Neural progenitor cell (in vitro differentiated cells): ENCODE measurements at regions not wholly inside any gene's neighbourhood (a gene's known extent, or its start where the extent isn't known, plus 50 kb on each side); places are given as distances from the start of the nearest gene placed in this dataset.

ENCODE experiments used
- DNase-seq: peaks from one replicate; pipeline ENCODE4 v3.0.0-alpha.2; 2016; ENCODE audit warnings: low spot score
- H2AFZ ChIP-seq: fragments of 200-600 bp; sonication (generic); replicated peaks from 2 replicates; pipeline ENCODE4 v1.6.1; 2016; ENCODE audit warnings: antibody characterized with exemption
- H3F3A ChIP-seq: fragments of 200-600 bp; sonication (generic); 2 replicates; pipeline ENCODE4 v1.6.1; 2016; ENCODE audit warnings: antibody characterized with exemption, low read depth
- H3K27ac ChIP-seq: fragments of 200-600 bp; sonication (generic); 2 replicates; pipeline ENCODE4 v1.5.1; 2016; ENCODE audit warnings: mild to moderate bottlenecking
- H3K27me3 ChIP-seq: fragments of 200-600 bp; sonication (generic); 2 replicates; pipeline ENCODE4 v1.6.1; 2016; ENCODE audit warnings: mild to moderate bottlenecking, moderate library complexity
- H3K36me3 ChIP-seq: fragments of 200-600 bp; sonication (generic); 2 replicates; pipeline ENCODE4 v1.5.1; 2016
- H3K4me1 ChIP-seq: fragments of 200-600 bp; sonication (generic); 2 replicates; pipeline ENCODE4 v1.6.1; 2016; ENCODE audit warnings: mixed run types
- H3K4me2 ChIP-seq: fragments of 200-600 bp; sonication (generic); 2 replicates; pipeline ENCODE4 v1.6.1; 2016
- H3K4me3 ChIP-seq: fragments of 200-600 bp; sonication (generic); 2 replicates; pipeline ENCODE4 v1.5.1; 2016
- H3K79me2 ChIP-seq: fragments of 200-600 bp; sonication (generic); 2 replicates; pipeline ENCODE4 v1.6.1; 2016; ENCODE audit warnings: low read depth
- H3K9ac ChIP-seq: fragments of 200-600 bp; sonication (generic); 2 replicates; pipeline ENCODE4 v1.6.1; 2016
- H3K9me3 ChIP-seq: fragments of 200-600 bp; sonication (generic); 2 replicates; pipeline ENCODE4 v1.5.1; 2016; ENCODE audit warnings: low read depth
- H4K20me1 ChIP-seq: fragments of 200-600 bp; sonication (generic); 2 replicates; pipeline ENCODE4 v1.6.1; 2016; ENCODE audit warnings: low read depth
- H3K27ac Mint-ChIP-seq: 3 replicates; pipeline ENCODE4 v1.8.0; 2021; ENCODE audit warnings: mixed read lengths
- H3K27me3 Mint-ChIP-seq: 2 replicates; pipeline ENCODE4 v1.8.0; 2022; ENCODE audit warnings: low read depth, mild to moderate bottlenecking, inconsistent platforms, moderate library complexity, mixed read lengths; ENCODE audit not compliant: insufficient read depth
- H3K36me3 Mint-ChIP-seq: 3 replicates; pipeline ENCODE4 v1.8.0; 2021; ENCODE audit warnings: mixed read lengths
- H3K4me1 Mint-ChIP-seq: 3 replicates; pipeline ENCODE4 v1.8.0; 2021; ENCODE audit warnings: mixed read lengths
- H3K4me3 Mint-ChIP-seq: 3 replicates; pipeline ENCODE4 v1.8.0; 2021; ENCODE audit warnings: mild to moderate bottlenecking, moderate library complexity, mixed read lengths
- H3K9me3 Mint-ChIP-seq: 3 replicates; pipeline ENCODE4 v1.8.0; 2020; ENCODE audit warnings: mixed read lengths
- EZH2 ChIP-seq: fragments of 200-600 bp; sonication (generic); IDR thresholded peaks from 2 replicates; pipeline ENCODE4 v1.6.1; 2017; ENCODE audit warnings: antibody characterized with exemption, mild to moderate bottlenecking, moderate library complexity
- EZH2phosphoT487 ChIP-seq: fragments of 200-600 bp; sonication (generic); IDR thresholded peaks from 2 replicates; pipeline ENCODE4 v1.6.1; 2017; ENCODE audit warnings: antibody characterized with exemption
- TF ChIP-seq, protein P1 (sequence below): fragments of 200-600 bp; sonication (generic); IDR thresholded peaks from 2 replicates; pipeline ENCODE4 v1.5.1; 2017; ENCODE audit warnings: antibody characterized with exemption, mild to moderate bottlenecking

DNA sequence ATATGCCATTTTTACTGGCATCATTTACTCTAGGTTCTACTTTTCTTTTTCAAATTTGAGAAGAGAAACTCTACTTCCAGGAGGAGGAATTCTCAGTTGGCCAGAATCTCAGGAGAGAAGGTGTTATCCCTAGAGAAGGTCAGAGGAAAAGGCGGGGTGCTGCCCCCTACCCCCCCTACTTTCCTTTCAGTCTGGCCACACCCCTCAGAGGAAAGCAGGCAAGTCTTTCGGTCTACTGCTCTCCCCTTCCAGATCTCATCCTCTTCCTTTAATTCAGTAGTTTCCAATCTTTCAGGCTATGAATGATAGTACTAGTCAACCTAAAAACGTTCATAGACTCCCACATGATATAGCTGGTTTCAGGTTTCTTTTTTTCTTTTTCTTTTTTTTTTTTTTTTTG lies 366.5 kb upstream of the TBL1XR1 start:
- no peaks in the 10 kb centered on the region for H3K9me3 Mint-ChIP-seq
- H3K79me2 ChIP-seq, result no peaks in the 10 kb centered on the region
- no peak overlapping the region for H3K9ac ChIP-seq
- no peak overlapping the region for H2AFZ ChIP-seq
- no peaks in the 10 kb centered on the region for H3K36me3 ChIP-seq
- peaks cover 13% of the 10 kb centered on the region for H3K4me1 Mint-ChIP-seq
- H3K27ac ChIP-seq, result no peak overlapping the region
- H3K4me3 ChIP-seq, result no peak overlapping the region
- peaks cover 23% of the 10 kb centered on the region for H3K4me1 ChIP-seq
- H3K9me3 ChIP-seq, result no peaks in the 10 kb centered on the region
- H3K27me3 ChIP-seq, result no peaks in the 10 kb centered on the region
- H4K20me1 ChIP-seq, result no peaks in the 10 kb centered on the region
- TF ChIP-seq, protein P1, sequence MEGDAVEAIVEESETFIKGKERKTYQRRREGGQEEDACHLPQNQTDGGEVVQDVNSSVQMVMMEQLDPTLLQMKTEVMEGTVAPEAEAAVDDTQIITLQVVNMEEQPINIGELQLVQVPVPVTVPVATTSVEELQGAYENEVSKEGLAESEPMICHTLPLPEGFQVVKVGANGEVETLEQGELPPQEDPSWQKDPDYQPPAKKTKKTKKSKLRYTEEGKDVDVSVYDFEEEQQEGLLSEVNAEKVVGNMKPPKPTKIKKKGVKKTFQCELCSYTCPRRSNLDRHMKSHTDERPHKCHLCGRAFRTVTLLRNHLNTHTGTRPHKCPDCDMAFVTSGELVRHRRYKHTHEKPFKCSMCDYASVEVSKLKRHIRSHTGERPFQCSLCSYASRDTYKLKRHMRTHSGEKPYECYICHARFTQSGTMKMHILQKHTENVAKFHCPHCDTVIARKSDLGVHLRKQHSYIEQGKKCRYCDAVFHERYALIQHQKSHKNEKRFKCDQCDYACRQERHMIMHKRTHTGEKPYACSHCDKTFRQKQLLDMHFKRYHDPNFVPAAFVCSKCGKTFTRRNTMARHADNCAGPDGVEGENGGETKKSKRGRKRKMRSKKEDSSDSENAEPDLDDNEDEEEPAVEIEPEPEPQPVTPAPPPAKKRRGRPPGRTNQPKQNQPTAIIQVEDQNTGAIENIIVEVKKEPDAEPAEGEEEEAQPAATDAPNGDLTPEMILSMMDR, result no peak
- no peak for TF ChIP-seq EZH2phosphoT487
- no peak for TF ChIP-seq EZH2
- no peak overlapping the region for H3K4me2 ChIP-seq
- H3K27ac Mint-ChIP-seq, result no peak overlapping the region
- H3F3A ChIP-seq, result no peaks in the 10 kb centered on the region
- no peak for DNase-seq
- H3K27me3 Mint-ChIP-seq, result peaks cover 9% of the 10 kb centered on the region
- no peak overlapping the region for H3K4me3 Mint-ChIP-seq
- H3K36me3 Mint-ChIP-seq, result no peaks in the 10 kb centered on the region

DNA sequence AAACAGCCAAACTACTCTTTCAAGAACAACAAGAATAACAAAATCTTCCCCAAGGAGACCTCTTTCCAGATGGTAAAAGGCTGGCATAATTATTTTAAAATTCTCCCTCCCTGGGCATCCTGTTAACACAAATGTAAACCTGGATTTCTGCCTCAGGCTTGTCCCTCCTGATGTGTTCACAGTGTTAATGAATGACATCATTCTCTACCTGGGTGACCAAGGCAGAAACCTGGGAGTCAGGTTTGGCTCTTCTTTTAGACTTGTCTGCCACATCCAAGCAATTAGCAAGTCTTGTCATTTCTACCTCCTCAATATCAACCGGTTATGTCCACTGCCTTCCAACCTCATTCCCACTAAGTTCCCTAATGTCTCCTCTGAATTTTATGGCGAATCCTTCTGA lies 368.7 kb upstream of the TBL1XR1 start:
- Histone ChIP-seq H3K9ac (no peak overlapping the region), H3K36me3 (no peaks in the 10 kb centered on the region), H3K4me3 (no peak overlapping the region), H3K4me2 (no peak overlapping the region), H3K9me3 (no peaks in the 10 kb centered on the region), H3K27me3 (no peaks in the 10 kb centered on the region), H3K27ac (no peak overlapping the region), H3K4me1 (peaks cover 23% of the 10 kb centered on the region), H3K79me2 (no peaks in the 10 kb centered on the region), H2AFZ (no peak overlapping the region), H4K20me1 (no peaks in the 10 kb centered on the region), H3F3A (no peaks in the 10 kb centered on the region)
- Mint-ChIP-seq H3K27ac (no peak overlapping the region), H3K36me3 (no peaks in the 10 kb centered on the region), H3K4me3 (no peak overlapping the region), H3K9me3 (peaks cover 4% of the 10 kb centered on the region), H3K4me1 (peaks cover 13% of the 10 kb centered on the region), H3K27me3 (peaks cover 2% of the 10 kb centered on the region)
- DNase-seq, result no peak
- TF ChIP-seq EZH2phosphoT487, result no peak
- TF ChIP-seq, protein P1, result no peak
- no peak for TF ChIP-seq EZH2

DNA sequence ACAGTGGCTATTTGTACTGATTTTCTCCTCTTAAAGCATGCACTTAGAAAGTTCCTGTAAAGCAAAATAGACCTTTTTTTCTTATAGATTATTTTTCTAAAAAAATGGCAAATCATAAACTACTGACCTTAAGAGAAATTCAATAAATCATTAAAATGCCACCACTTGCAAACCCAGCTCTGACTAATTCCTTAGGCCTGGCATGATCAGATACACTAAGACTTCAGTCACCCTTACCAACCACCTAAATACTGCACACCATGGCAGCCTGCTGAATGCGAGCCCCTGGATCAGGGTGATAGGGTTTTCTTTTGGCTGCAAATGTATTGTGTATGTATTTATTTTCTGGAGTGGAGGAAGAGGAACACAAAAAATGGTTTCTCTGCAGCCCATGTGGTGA lies 370.6 kb upstream of the TBL1XR1 start:
- no peaks in the 10 kb centered on the region for H3K9me3 ChIP-seq
- TF ChIP-seq EZH2 (no peak), EZH2phosphoT487 (no peak)
- TF ChIP-seq, protein P1, result no peak
- no peaks in the 10 kb centered on the region for H4K20me1 ChIP-seq
- no peaks in the 10 kb centered on the region for H3F3A ChIP-seq
- Mint-ChIP-seq H3K4me3 (no peak overlapping the region), H3K36me3 (no peaks in the 10 kb centered on the region), H3K27me3 (peaks cover 2% of the 10 kb centered on the region), H3K9me3 (peaks cover 4% of the 10 kb centered on the region), H3K4me1 (peaks cover 13% of the 10 kb centered on the region), H3K27ac (no peak overlapping the region)
- no peaks in the 10 kb centered on the region for H3K79me2 ChIP-seq
- peaks cover 9% of the 10 kb centered on the region for H3K4me1 ChIP-seq
- H3K4me3 ChIP-seq, result no peak overlapping the region
- no peak overlapping the region for H3K9ac ChIP-seq
- H3K27me3 ChIP-seq, result no peaks in the 10 kb centered on the region
- H3K27ac ChIP-seq, result no peak overlapping the region
- no peak overlapping the region for H2AFZ ChIP-seq
- H3K36me3 ChIP-seq, result no peaks in the 10 kb centered on the region
- H3K4me2 ChIP-seq, result no peak overlapping the region
- DNase-seq, result no peak

DNA sequence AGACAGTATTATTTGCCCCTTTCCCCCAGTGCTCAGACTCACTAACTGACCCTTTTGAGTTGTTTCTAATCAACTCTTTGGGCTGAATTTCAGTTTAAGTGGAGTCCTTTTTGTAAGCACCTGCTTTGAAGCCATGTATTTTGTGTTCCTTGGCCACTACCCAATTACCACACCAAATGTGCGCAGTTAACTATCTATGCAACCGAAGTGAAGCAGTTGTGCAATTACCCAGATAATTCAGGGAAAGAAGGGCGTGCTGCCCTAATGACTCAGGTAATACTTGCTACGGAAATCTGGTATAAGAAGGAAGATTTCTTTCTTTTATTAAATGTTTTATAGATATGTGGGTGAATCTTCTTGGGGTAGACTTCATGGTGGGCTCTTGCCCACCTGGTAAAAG lies 371.9 kb upstream of the TBL1XR1 start:
- Histone ChIP-seq H3K9me3 (no peaks in the 10 kb centered on the region), H4K20me1 (no peaks in the 10 kb centered on the region), H3K79me2 (no peaks in the 10 kb centered on the region), H3K27ac (no peak overlapping the region), H3F3A (no peaks in the 10 kb centered on the region), H3K4me2 (no peak overlapping the region), H3K27me3 (no peaks in the 10 kb centered on the region), H3K9ac (no peak overlapping the region), H3K4me3 (no peak overlapping the region), H2AFZ (no peak overlapping the region), H3K4me1 (no peaks in the 10 kb centered on the region), H3K36me3 (no peaks in the 10 kb centered on the region)
- Mint-ChIP-seq H3K4me1 (peaks cover 12% of the 10 kb centered on the region), H3K36me3 (no peaks in the 10 kb centered on the region), H3K27me3 (peaks cover 5% of the 10 kb centered on the region), H3K27ac (no peak overlapping the region), H3K4me3 (no peak overlapping the region), H3K9me3 (peaks cover 4% of the 10 kb centered on the region)
- no peak for DNase-seq
- TF ChIP-seq EZH2 (no peak), EZH2phosphoT487 (no peak)
- TF ChIP-seq, protein P1, result no peak
